ELR (cell line): ENCODE measurements at regions not wholly inside any gene's neighbourhood (a gene's known extent, or its start where the extent isn't known, plus 50 kb on each side); places are given as distances from the start of the nearest gene placed in this dataset.

Experiments used
- DNase-seq: peaks from one replicate; pipeline ENCODE4 v3.0.0-alpha.2; 2015; ENCODE audit warnings: low read depth

GRCh38 chr15:47466357-47466756 is 250.9 kb upstream of the SEMA6D start:
- DNase-seq, result peak; percentile 82

- DNase-seq, result no peak
Observed at GRCh38 chr15:47470983-47471382, 246.3 kb upstream of the SEMA6D start.

DNA sequence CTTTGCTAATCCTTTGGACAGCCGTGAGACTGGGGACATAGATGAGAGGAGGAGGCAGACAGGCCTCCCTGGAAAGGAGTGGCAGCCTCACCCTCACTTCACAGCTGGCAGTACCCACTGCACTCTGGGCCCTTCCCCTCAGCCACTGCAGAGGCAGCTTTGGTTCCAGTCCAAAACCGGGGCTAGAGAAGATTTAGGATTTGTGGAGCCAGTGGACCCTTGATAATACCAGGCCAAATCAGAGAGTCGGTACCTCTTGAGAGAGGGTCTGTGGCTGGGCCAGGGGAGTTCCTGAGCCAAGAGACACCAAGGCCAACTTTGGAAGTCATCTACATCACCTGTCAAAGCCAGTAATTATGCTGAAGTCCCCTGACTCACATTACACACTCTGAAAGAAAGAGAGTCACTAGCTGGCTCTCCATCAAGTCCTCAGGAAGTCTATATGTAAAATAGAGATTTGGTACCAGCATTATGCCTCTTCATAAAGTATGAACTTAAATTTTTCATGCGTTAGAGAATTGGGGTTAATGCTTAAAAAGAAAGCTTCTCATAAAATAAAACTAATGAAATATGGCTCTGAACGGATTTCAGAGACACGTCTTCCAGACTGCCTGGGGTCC is 244.1 kb upstream of the SEMA6D start:
- no peak for DNase-seq

DNA sequence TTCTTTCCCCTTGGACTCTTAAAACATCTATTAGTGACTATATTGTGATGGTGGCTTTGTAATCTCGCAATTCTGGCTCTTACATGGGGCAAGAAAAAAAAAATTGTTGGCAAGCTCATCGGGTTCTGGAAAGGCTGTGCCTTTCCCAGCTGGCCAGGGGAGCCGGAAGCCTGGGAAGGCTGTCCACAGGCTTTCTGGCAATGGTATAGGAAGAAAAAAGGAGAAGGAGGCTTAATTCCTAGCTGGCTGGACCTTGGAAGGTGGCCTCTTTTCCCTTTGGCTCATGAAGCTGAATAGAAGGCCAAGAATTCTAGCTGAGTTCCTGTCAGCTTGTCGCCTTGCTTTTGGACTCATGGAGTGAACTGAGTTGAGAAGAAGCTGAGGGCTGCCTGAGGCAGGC is 243.5 kb upstream of the SEMA6D start:
- DNase-seq, result no peak

GRCh38 chr15:47475336-47475735 is 242.0 kb upstream of the SEMA6D start:
- no peak for DNase-seq

DNA sequence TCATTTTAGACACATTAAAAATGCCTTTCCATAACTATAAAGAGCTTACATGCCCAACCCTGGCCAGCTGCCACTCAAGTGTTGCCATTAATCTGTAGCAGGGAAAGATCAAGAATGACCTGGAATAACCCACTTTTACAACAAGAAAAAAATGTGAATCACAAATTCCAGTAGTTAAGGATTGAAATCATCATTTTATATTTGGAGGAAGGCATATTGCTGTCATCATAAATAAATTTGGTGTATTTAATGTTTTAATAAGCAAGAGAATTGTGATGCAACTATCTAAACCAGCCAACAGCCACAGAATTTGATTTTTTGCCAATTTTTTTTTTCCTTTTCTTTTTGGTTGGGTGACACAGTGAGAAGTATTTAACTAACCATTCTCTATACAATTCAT is 240.0 kb upstream of the SEMA6D start:
- no peak for DNase-seq

DNA sequence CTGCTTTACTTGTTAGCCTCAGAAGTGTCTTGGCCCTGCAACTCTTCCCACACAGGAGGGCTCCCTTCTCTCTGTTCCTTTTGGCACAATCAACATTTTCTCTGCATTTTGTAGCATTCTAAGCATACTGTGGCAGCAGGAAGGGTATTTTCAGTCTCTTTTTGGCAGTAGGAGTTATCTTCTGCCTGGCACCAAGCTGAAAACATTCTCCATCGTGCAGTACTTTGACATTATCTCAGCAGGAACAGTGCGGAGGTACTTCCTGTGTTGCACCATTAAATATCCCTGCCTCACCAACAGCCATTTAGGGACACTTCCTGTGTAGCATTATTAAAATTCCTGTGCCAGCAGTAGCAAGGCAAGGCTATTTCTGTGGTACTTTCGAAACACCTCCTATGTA is 233.2 kb upstream of the SEMA6D start:
- peak; percentile 4 for DNase-seq

DNA sequence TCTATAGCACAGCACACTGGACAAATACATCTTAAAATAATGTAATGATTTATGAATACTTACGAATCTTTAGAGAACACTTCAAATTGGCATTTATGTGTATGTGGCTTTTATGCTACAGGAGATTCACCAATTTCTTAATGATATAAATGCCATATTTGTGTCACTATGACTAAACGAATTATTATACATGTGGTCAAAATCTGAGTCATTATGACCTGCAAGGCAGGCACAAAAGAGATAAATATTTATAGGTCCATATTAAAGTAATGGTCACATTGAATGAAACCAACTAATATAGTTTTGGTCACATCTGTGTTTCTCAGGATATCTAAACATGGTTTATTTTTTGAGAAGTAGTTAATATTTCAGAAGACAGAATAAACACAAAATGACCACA is 232.3 kb upstream of the SEMA6D start:
- DNase-seq, result peak; percentile 31

DNA sequence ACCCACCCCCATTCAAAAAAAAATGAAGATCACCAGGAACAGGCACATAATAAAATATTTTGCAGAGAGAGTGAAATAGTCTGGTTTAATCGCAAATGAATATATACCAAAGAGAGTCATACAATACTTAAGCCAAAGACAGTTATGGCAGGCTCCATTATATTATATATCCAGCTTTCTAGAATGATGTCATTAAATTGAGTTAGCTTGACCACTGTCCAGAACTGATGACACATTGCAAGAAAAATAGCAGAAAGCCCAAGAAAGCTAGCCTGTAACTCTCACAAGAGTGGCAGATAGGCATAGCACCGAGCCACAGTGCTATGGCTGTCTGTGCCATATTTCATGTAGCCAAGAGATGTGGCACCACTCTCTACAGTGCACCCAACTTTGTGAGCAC is 231.9 kb upstream of the SEMA6D start:
- peak; percentile 17 for DNase-seq

- no peak for DNase-seq
Observed at GRCh38 chr15:47486040-47486439, 231.3 kb upstream of the SEMA6D start.

- DNase-seq, result no peak
Observed at GRCh38 chr15:47492195-47492594, 225.1 kb upstream of the SEMA6D start.

GRCh38 chr15:47493357-47494247 is 223.7 kb upstream of the SEMA6D start:
- no peak for DNase-seq

DNA sequence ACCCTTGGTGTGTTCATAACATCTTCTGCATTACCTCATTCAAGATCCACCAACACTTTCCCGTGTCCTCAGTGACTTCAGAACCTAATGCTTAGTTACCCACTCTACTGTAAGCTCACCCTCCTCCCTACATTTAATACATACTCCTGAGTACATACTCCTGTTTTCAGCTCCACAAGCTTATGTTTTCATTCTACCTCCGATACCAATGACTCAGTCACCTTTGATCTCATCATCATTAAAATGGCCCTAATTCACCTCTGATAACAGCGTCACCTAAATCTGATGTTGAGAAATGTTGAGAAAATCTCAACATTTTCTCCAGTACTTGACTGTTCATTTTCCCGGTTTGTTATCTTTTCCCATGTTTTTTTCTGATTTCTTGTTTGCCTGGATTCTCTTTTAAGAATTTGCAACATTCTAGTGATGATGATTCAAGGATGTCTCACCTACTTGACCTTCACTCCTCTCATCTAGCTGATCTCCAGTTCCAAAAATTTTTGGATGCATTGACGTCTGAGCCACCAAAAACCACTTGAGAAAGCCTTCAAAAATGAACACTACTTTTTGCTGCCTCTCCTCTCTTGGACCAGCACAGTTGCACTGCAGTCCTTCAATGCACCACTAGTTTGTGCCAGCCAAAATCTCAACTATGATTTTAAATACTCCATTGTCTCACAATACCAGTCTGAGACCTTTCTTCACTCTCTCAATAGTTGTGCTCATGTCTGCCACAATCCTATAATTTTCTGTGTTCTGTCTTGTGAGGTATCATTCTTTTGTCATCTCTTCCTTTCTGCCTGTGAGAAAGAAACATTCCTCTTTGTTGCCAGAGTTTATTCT is 220.7 kb upstream of the SEMA6D start:
- peak; percentile 3 for DNase-seq

DNA sequence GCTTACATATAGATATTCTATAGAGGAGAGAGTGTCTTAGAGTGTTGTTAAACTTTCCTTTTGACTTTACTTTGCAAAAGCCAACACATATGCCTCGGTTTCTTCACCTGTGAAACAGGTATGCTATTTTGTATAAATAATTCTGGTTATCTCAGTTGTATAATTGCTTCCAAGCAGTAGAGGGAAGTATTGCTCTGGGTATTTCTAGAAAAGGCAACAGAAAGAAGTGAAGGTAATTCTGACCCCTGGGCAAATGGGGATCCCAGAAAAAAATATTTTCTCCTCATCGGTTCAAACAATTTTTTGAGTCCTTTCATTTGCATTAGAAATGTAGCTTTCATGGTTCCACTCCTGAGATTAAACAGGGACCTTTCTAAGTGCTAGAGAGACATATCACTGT is 216.5 kb upstream of the SEMA6D start:
- no peak for DNase-seq

DNA sequence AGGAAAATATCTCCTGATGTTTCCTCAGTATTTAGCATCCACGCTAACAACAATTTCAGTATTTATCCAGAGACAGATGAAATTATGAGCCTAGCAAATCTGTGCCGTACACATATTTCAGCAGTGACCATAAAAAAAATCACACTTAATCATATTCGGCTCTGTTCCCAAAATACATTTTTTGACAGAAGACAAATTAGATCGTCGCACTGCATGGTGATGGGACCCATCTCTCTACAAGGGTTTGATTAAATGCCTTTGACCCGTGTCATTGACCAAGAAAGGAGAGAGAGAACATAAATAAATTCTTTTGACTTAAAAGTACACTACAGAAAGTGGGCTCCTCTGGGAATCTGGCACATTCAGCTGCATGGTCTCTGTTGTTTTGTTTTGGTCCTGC is 215.3 kb upstream of the SEMA6D start:
- no peak for DNase-seq

GRCh38 chr15:47503876-47504275 is 213.4 kb upstream of the SEMA6D start:
- DNase-seq, result no peak

DNA sequence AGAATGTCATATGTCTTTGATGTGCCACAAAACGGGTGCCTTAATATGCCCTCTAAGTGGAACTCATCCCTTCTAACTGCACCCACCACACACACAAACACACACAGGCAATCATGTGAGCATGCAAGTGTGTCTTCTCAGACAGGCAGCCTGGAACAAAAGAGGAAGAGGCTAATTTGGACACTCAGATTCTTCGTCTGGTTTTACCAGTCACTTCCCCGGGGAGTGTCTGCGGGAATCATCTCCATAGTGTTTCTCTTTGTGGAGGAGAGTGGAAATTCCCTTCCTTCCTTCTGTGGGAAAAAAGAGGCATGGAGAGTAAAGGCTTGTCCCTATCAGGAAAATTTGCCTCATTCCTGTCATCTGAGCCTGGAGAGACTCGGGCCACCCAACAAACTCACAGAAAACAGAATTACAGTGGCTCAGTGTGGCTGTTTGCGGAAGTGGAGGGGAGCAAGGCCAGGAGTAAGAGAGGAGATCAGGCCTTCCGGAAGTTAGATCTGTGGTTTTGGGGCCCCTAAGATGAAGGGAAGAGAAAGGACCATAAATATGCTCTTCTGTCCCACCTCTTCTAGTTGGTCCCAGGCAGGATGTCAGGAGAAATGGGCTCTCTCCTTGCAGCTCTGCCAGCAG is 212.6 kb upstream of the SEMA6D start:
- DNase-seq, result no peak

DNA sequence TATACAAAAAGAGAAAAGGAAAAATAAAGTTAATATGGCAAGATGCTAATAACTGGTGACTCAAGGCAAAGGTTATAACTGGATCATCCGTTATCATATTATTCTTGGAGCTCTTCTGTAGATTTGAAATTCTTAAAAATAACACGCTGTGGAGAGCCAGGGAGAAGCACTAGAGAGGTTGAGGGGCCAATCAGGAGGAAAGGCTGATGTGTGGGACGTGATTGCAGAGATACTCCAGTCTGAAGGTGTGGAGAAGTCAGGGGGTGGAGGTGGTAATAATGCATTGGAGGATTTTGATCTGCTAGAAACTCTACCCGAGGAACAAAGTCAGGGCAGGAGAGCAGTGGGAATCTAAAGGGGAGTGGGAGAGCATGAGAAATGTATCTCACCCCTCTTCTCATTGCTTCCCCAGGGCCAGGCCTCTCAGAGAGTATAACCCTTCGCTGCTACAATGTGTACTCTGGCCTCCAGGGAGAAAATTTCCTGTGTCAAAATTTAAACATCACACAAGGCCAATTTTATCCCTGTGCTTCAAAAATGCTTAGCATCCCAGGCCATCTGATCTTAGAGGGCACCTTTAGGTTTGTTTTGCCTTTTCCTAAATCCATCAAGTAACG is 211.5 kb upstream of the SEMA6D start:
- no peak for DNase-seq

GRCh38 chr15:47506329-47507100 is 210.8 kb upstream of the SEMA6D start:
- DNase-seq, result no peak

- DNase-seq, result no peak
Observed at GRCh38 chr15:47507221-47507985, 209.9 kb upstream of the SEMA6D start.
